ENCODE measurements at regions not wholly inside any gene's neighbourhood (a gene's known extent, or its start where the extent isn't known, plus 50 kb on each side); places are given as distances from the start of the nearest gene placed in this dataset.

GRCh38 chr2:226183550-226183949, 616.1 kb downstream of the IRS1 start:
- TF ChIP-seq CTCF (conservative IDR thresholded peaks at IDR 0.05) = no peak
- H3K79me2 ChIP-seq (ENCODE audit: insufficient read depth, low read length) = no peaks in the 10 kb centered on the region
- H2BK20ac ChIP-seq (ENCODE audit: low read depth, low read length, poor library complexity, severe bottlenecking) = no peak overlapping the region
- no peaks in the 10 kb centered on the region for H3K79me1 ChIP-seq (ENCODE audit: insufficient read depth, low read depth, low read length, poor library complexity, severe bottlenecking)
- H3K4me3 Mint-ChIP-seq = no peak overlapping the region
- H3K4ac ChIP-seq (ENCODE audit: low read depth, low read length) = no peak overlapping the region
- H3K23ac ChIP-seq (ENCODE audit: insufficient read length, low read depth, low read length) = no peak overlapping the region
- no peak overlapping the region for H4K91ac ChIP-seq (ENCODE audit: insufficient read length, low read depth, low read length)
- no peaks in the 10 kb centered on the region for H3K27me3 Mint-ChIP-seq (ENCODE audit: low read depth)
- no peak overlapping the region for H3K27ac ChIP-seq (ENCODE audit: insufficient read length, low read depth, low read length)
- no peak overlapping the region for H2BK15ac ChIP-seq (ENCODE audit: low read depth, low read length)
- H3K23me2 ChIP-seq (ENCODE audit: insufficient read length, low read depth, low read length, poor library complexity, severe bottlenecking) = no peaks in the 10 kb centered on the region
- H2BK12ac ChIP-seq (ENCODE audit: insufficient read length, low read depth, low read length) = no peak overlapping the region
- no peak overlapping the region for H3K18ac ChIP-seq (ENCODE audit: insufficient read length, low read depth, low read length)
- peaks cover 0 to 3% of the 10 kb centered on the region in 2 experiments; a peak in 1 of 5 replicates for H3K9me3 Mint-ChIP-seq
- no peak overlapping the region for H3K27ac Mint-ChIP-seq
- WGBS (ENCODE audit: extremely low coverage, insufficient read length, low lambda C conversion rate) = no CpG with 5 or more reads among the region's 3 CpGs
- H2AK5ac ChIP-seq (ENCODE audit: insufficient read length, low read length) = no peak overlapping the region
- no peak overlapping the region for H3K56ac ChIP-seq (ENCODE audit: insufficient read length, low read depth, low read length)
- peaks cover 19 to 22% of the 10 kb centered on the region in 2 experiments for H3K4me1 Mint-ChIP-seq
- no peak for DNase-seq
- no peak overlapping the region for H3K4me2 ChIP-seq (ENCODE audit: insufficient read depth, insufficient read length, low read length)
- H3T11ph ChIP-seq (ENCODE audit: low read length) = no peak overlapping the region
- H3K9me3 ChIP-seq (ENCODE audit: control insufficient read depth, low read depth, low read length) = no peaks in the 10 kb centered on the region
- H4K20me1 ChIP-seq (ENCODE audit: control insufficient read depth, insufficient read depth, insufficient read length) = no peaks in the 10 kb centered on the region
- H3K36me3 Mint-ChIP-seq (ENCODE audit: insufficient read depth in 1 of 3, low read depth in 3 of 3) = peaks cover 0 to 1% (median 0%) of the 10 kb centered on the region in 3 experiments; a peak in 1 of 7 replicates
- no peak overlapping the region for H2BK5ac ChIP-seq (ENCODE audit: insufficient read length, low read length)
- H2BK120ac ChIP-seq (ENCODE audit: low read depth, low read length, poor library complexity, severe bottlenecking) = no peak overlapping the region
- no peak overlapping the region for H3K9ac ChIP-seq (ENCODE audit: extremely low read depth, insufficient read length, low read length)
- H4K8ac ChIP-seq (replicated peaks; ENCODE audit: insufficient read length, low read depth, low read length) = no peak overlapping the region
- no peaks in the 10 kb centered on the region for H3K4me1 ChIP-seq (ENCODE audit: insufficient read depth, low read length)
- H4K5ac ChIP-seq (ENCODE audit: insufficient read length, low read depth, low read length) = no peak overlapping the region
- no peak overlapping the region for H3K14ac ChIP-seq (ENCODE audit: insufficient read depth, low read length)
- H3K27me3 ChIP-seq (ENCODE audit: insufficient read depth, low read length) = no peaks in the 10 kb centered on the region
- H2AFZ ChIP-seq (ENCODE audit: low read length) = no peak overlapping the region

Data from H9 (cell line).